ENCODE measurements at regions not wholly inside any gene's neighbourhood (a gene's known extent, or its start where the extent isn't known, plus 50 kb on each side); places are given as distances from the start of the nearest gene placed in this dataset.

GRCh38 chr4:38500433-38500832, 163.6 kb upstream of the KLF3 start:
- TF ChIP-seq CTCF (conservative IDR thresholded peaks at IDR 0.05) (no peak), ZFX (IDR thresholded peaks at IDR 0.05) (no peak)

Data from C4-2B (cell line).